GM12891 (cell line): ENCODE measurements at regions not wholly inside any gene's neighbourhood (a gene's known extent, or its start where the extent isn't known, plus 50 kb on each side); places are given as distances from the start of the nearest gene placed in this dataset.
"Not testable (repeated sequence)": the region's sequence is repeated elsewhere in the genome, so short reads cannot be mapped to it uniquely, and the experiment has no call there.

ENCODE experiments used
- DNase-seq: peaks from one replicate; pipeline ENCODE4 v3.0.0; 2011; ENCODE audit warnings: low spot score; ENCODE audit not compliant: insufficient read length
- FAIRE-seq: peaks from 2 replicates; lab custom pipeline; 2011; peaks lifted over from hg19 to GRCh38; lab: Jason Lieb, UNC
- PAX5 ChIP-seq: IDR thresholded peaks from 2 replicates; pipeline ENCODE4 v1.6.1; 2011; ENCODE audit warnings: low read length, moderate library complexity, mild to moderate bottlenecking; ENCODE audit not compliant: insufficient read depth, severe bottlenecking
- POLR2A ChIP-seq: IDR thresholded peaks from 2 replicates; pipeline ENCODE4 v1.6.1; 2011; ENCODE audit warnings: low read depth, low read length, control low read depth
- POLR2AphosphoS5 ChIP-seq: IDR thresholded peaks from 2 replicates; pipeline ENCODE4 v1.6.1; 2011; ENCODE audit warnings: low read depth, low read length, control low read depth
- POU2F2 ChIP-seq: IDR thresholded peaks from 2 replicates; pipeline ENCODE4 v1.6.1; 2011; ENCODE audit warnings: low read depth, mild to moderate bottlenecking, control low read depth, low read length, moderate library complexity
- SPI1 ChIP-seq: IDR thresholded peaks from 2 replicates; pipeline ENCODE4 v1.6.1; 2011; ENCODE audit warnings: low read depth, low read length, control low read depth
- TAF1 ChIP-seq: IDR thresholded peaks from 2 replicates; pipeline ENCODE4 v1.6.1; 2011; ENCODE audit warnings: low read depth, low read length, control low read depth

GRCh38 chr2:201568217-201568820 is 75.0 kb downstream of the TMEM237 start:
- FAIRE-seq = no peak
- no peak for DNase-seq
- TF ChIP-seq POU2F2 (no peak), SPI1 (no peak), PAX5 (no peak), POLR2AphosphoS5 (no peak), TAF1 (no peak), POLR2A (no peak)

- no peak for FAIRE-seq
- no peak for DNase-seq
- TF ChIP-seq SPI1 (no peak), POLR2AphosphoS5 (no peak), TAF1 (no peak), POU2F2 (no peak), POLR2A (no peak), PAX5 (no peak)
These were observed 84.1 kb downstream of the TMEM237 start for GRCh38 chr2:201559067-201559710.

DNA sequence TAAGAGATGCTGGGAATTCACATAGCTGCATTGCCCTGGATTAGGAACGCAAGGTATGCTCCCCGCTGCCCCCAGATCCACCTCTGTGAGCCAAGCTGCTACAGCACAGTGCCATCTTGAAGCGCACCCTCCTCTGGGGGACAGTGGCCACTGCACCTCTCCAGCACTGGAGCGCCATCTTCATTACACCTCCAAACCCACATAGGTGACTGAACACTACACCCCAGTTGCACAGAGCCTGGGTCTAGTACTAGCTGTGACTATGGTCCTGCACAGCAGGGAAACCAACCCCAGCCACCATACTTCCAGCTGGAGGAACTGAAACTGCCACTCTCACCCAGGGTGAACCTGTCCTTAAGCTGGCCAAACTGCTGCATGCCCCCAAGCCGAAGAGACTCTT is 84.6 kb downstream of the TMEM237 start:
- FAIRE-seq (no peak), DNase-seq (no peak)
- TF ChIP-seq POU2F2 (no peak), SPI1 (peak; percentile 68)

DNA sequence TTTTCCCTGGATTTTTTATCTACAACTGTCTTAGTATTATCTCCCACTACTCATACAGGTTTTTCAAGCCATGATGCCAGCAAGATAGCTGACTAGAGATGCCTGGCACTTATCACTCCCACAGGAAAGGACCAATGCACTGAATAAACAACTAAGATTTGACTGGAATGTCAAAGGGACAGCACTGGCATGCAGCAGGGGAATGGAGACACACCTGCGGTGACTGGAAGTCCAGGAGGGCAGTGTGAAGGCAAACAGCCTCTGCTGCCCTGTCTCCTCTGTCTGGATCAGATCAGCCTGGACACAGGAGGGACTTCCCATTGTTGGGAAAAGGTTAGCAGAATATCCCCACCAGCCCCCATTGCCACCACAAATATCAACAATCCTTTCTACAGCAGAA is 85.1 kb downstream of the TMEM237 start:
- no peak for FAIRE-seq

DNA sequence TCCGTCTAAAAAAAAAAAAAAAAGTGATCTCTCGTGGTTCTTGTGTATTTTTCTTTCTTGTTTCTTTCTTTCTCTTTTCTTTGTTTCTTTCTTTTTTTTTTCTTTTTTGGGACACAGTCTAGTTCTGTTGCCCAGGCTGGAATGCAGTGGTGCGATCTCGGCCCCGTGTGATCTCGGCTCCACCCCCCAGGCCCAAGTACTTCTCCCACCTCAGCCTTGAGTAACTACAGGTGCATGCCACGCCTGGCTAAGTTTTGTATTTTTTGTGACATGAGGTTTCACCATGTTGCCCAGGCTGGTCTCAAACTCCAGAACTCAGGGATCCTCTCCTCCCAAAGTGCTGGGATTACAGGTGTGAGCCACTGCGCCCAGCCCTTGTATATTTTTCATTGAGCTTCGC is 91.4 kb downstream of the TMEM237 start:
- TF ChIP-seq POLR2A = no peak
- no peak for TF ChIP-seq PAX5
- no peak for TF ChIP-seq TAF1
- no peak for TF ChIP-seq POLR2AphosphoS5
- no peak for TF ChIP-seq POU2F2
- no peak for TF ChIP-seq SPI1
- FAIRE-seq (no peak), DNase-seq (no peak)

More for the DNA sequence above, 85.1 kb downstream of the TMEM237 start:
- DNase-seq = no peak
- TF ChIP-seq POLR2AphosphoS5 (no peak), POU2F2 (no peak), POLR2A (no peak), PAX5 (no peak), SPI1 (no peak), TAF1 (no peak)

- TF ChIP-seq PAX5 (no peak), SPI1 (no peak), POLR2AphosphoS5 (no peak)
- no peak for DNase-seq
- FAIRE-seq = no peak
These were observed 95.0 kb downstream of the STRADB start for GRCh38 chr2:201546576-201546975.

DNA sequence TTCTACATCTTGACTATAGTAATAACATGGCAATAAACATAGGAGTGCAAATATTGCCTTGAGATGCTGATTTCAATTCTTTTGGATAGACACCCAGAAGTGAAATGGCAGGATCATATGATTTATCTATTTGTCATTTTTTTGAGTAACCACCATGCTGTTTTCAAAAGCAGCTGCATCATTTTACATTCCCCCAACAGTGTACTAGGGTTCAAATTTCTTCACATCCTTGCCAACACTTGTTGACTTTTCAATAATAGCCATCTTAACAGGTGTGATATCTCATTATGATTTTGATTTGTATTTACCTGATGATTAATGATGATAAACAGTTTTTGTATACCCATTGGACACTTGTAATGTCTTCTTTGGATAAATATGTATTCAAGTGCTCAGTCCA is 90.8 kb downstream of the STRADB start:
- DNase-seq (no peak), FAIRE-seq (no peak)
- TF ChIP-seq PAX5 (no peak), POU2F2 (no peak), SPI1 (no peak), POLR2AphosphoS5 (no peak), POLR2A (no peak), TAF1 (no peak)

DNA sequence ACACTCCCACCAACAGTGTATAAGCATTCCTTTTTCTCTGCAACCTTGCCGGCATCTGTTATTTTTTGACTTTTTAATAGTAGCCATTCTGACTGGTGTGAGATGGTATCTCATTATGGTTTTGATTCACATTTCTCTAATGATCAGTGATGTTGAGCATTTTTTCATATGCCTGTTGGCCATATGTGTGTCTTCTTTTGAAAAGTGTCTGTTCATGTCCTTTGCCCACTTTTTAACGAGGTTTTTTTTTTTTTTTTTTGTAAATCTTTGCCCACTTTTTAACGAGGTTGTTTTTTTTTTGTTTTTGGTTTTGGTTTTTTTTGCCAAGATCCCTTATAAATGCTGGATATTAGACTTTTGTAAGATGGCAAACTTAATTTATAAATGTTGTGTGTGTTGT is 87.7 kb downstream of the STRADB start:
- DNase-seq, FAIRE-seq: not testable (repeated sequence)

DNA sequence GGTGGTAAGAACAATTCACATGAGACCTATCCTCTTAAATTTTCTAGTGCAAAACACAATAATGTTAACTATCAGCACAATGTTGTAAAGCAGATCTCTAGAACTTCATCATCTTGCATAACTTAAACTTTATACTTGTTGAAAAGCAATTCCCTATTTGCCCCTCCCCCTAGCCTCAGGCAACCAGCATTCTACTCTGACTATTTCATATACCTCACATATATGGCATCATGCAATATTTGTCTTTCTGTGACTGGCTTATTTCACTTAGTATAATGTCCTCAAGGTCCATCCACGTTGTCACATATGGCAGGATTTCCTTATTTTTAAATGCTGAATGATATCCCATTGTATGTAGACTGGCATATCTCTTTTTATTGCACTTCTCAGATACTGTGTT is 86.5 kb downstream of the STRADB start:
- FAIRE-seq (no peak), DNase-seq (no peak)
- no peak for TF ChIP-seq POLR2AphosphoS5

DNA sequence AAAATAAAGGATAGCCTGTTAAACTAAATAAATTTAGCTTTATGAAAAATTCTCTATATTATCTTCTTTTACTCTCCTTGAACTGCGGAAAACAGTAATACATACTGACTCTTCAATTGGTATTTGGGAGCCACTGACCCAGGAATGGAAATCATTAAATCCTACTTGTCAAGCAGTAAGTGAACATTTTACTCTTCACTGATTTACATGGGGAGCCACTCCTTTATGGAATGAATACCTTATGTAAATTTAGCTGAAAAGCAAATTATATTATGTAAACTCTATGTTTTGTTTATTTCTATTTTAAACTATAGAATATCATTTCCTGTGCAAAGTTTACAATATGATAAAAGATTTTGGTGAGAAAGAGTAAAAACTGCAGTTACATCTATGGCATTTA is 85.2 kb downstream of the STRADB start:
- FAIRE-seq = no peak
- DNase-seq = no peak
- TF ChIP-seq PAX5 (no peak), POLR2AphosphoS5 (no peak)

DNA sequence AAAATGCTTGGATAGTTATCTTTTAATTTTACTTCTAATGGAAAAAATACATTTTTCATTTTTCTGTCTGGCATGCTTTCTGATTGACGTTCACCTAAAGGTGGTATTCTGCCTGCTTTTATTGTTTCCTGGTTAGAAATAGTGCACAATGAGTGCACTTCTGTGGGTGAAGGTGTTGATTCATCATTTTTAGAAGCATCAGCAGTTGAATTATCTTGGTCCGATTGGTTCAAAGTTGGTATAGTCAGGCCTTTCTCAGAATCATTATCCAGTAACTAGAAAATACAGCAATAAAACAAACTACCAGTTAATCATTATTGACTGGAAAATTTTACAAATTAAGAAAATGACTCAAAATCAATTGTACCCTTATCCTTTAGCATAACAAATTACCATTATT is 84.5 kb downstream of the STRADB start:
- no peak for FAIRE-seq
- TF ChIP-seq POU2F2 (no peak), POLR2A (no peak), SPI1 (no peak), POLR2AphosphoS5 (no peak), PAX5 (no peak), TAF1 (no peak)
- no peak for DNase-seq
